ENCODE measurements at regions not wholly inside any gene's neighbourhood (a gene's known extent, or its start where the extent isn't known, plus 50 kb on each side); places are given as distances from the start of the nearest gene placed in this dataset.

- no peak overlapping the region for H3K9ac ChIP-seq (ENCODE audit: low read length)
Measured at GRCh38 chr9:7241694-7242093, 483.9 kb downstream of the KDM4C start.

GRCh38 chr9:7240569-7241311, 483.0 kb downstream of the KDM4C start:
- Histone ChIP-seq H3K9me3 (ENCODE audit: control insufficient read depth, insufficient read depth, low read depth, low read length) (peaks cover 3% of the 10 kb centered on the region; the same call in 1 of the 2 replicates), H3K27ac (ENCODE audit: low read depth, low read length) (peak overlapping the region; percentile 90), H3K27me3 (ENCODE audit: control insufficient read depth, insufficient read depth, low read length) (no peaks in the 10 kb centered on the region)

More at GRCh38 chr9:7241694-7242093, 483.9 kb downstream of the KDM4C start:
- H3K27ac ChIP-seq (ENCODE audit: low read depth, low read length): peak overlapping the region; percentile 90
- peaks cover 33% of the 10 kb centered on the region for H3K4me1 ChIP-seq (ENCODE audit: control insufficient read depth, insufficient read depth, low read length)
- H3K4me3 ChIP-seq (ENCODE audit: low read depth, low read length): no peak overlapping the region
- H3K36me3 ChIP-seq (ENCODE audit: control insufficient read depth, insufficient read depth, low read length): no peaks in the 10 kb centered on the region
- H3K9me3 ChIP-seq (ENCODE audit: control insufficient read depth, insufficient read depth, low read depth, low read length): peaks cover 3% of the 10 kb centered on the region; the same call in 1 of the 2 replicates
- H3K27me3 ChIP-seq (ENCODE audit: control insufficient read depth, insufficient read depth, low read length): no peaks in the 10 kb centered on the region

GRCh38 chr9:7239708-7240107, 481.9 kb downstream of the KDM4C start:
- no peaks in the 10 kb centered on the region for H3K36me3 ChIP-seq (ENCODE audit: control insufficient read depth, insufficient read depth, low read length)
- peak overlapping the region; percentile 90 for H3K27ac ChIP-seq (ENCODE audit: low read depth, low read length)
- H3K9ac ChIP-seq (ENCODE audit: low read length): no peak overlapping the region

More at GRCh38 chr9:7240569-7241311, 483.0 kb downstream of the KDM4C start:
- Histone ChIP-seq H3K4me3 (ENCODE audit: low read depth, low read length) (peak overlapping the region; percentile 39), H3K4me1 (ENCODE audit: control insufficient read depth, insufficient read depth, low read length) (peaks cover 33% of the 10 kb centered on the region), H3K9ac (ENCODE audit: low read length) (peak overlapping the region; percentile 65), H3K36me3 (ENCODE audit: control insufficient read depth, insufficient read depth, low read length) (no peaks in the 10 kb centered on the region)

GRCh38 chr9:7238247-7238637, 480.5 kb downstream of the KDM4C start:
- Histone ChIP-seq H3K36me3 (ENCODE audit: control insufficient read depth, insufficient read depth, low read length) (no peaks in the 10 kb centered on the region), H3K4me1 (ENCODE audit: control insufficient read depth, insufficient read depth, low read length) (peaks cover 39% of the 10 kb centered on the region), H3K27ac (ENCODE audit: low read depth, low read length) (no peak overlapping the region), H3K9me3 (ENCODE audit: control insufficient read depth, insufficient read depth, low read depth, low read length) (peaks cover 3% of the 10 kb centered on the region; the same call in 1 of the 2 replicates), H3K9ac (ENCODE audit: low read length) (no peak overlapping the region), H3K4me3 (ENCODE audit: low read depth, low read length) (no peak overlapping the region), H3K27me3 (ENCODE audit: control insufficient read depth, insufficient read depth, low read length) (no peaks in the 10 kb centered on the region)

More at GRCh38 chr9:7239708-7240107, 481.9 kb downstream of the KDM4C start:
- H3K27me3 ChIP-seq (ENCODE audit: control insufficient read depth, insufficient read depth, low read length): no peaks in the 10 kb centered on the region
- H3K9me3 ChIP-seq (ENCODE audit: control insufficient read depth, insufficient read depth, low read depth, low read length): peaks cover 3% of the 10 kb centered on the region; the same call in 1 of the 2 replicates
- peaks cover 33% of the 10 kb centered on the region for H3K4me1 ChIP-seq (ENCODE audit: control insufficient read depth, insufficient read depth, low read length)
- H3K4me3 ChIP-seq (ENCODE audit: low read depth, low read length): no peak overlapping the region

- Histone ChIP-seq H3K4me3 (ENCODE audit: low read depth, low read length) (no peak overlapping the region), H3K9me3 (ENCODE audit: control insufficient read depth, insufficient read depth, low read depth, low read length) (peaks cover 3% of the 10 kb centered on the region; the same call in 1 of the 2 replicates), H3K27me3 (ENCODE audit: control insufficient read depth, insufficient read depth, low read length) (no peaks in the 10 kb centered on the region), H3K9ac (ENCODE audit: low read length) (no peak overlapping the region), H3K27ac (ENCODE audit: low read depth, low read length) (no peak overlapping the region), H3K4me1 (ENCODE audit: control insufficient read depth, insufficient read depth, low read length) (peaks cover 39% of the 10 kb centered on the region), H3K36me3 (ENCODE audit: control insufficient read depth, insufficient read depth, low read length) (no peaks in the 10 kb centered on the region)
Measured at GRCh38 chr9:7237473-7238246, 479.9 kb downstream of the KDM4C start.

- Histone ChIP-seq H3K4me3 (ENCODE audit: low read depth, low read length) (no peak overlapping the region), H3K27ac (ENCODE audit: low read depth, low read length) (no peak overlapping the region), H3K36me3 (ENCODE audit: control insufficient read depth, insufficient read depth, low read length) (no peaks in the 10 kb centered on the region), H3K9ac (ENCODE audit: low read length) (no peak overlapping the region), H3K27me3 (ENCODE audit: control insufficient read depth, insufficient read depth, low read length) (no peaks in the 10 kb centered on the region), H3K4me1 (ENCODE audit: control insufficient read depth, insufficient read depth, low read length) (peaks cover 37% of the 10 kb centered on the region), H3K9me3 (ENCODE audit: control insufficient read depth, insufficient read depth, low read depth, low read length) (no peaks in the 10 kb centered on the region)
Measured at GRCh38 chr9:7236186-7236585, 478.4 kb downstream of the KDM4C start.

GRCh38 chr9:7234144-7234543, 476.4 kb downstream of the KDM4C start:
- Histone ChIP-seq H3K9ac (ENCODE audit: low read length) (no peak overlapping the region), H3K4me3 (ENCODE audit: low read depth, low read length) (no peak overlapping the region), H3K27ac (ENCODE audit: low read depth, low read length) (no peak overlapping the region), H3K27me3 (ENCODE audit: control insufficient read depth, insufficient read depth, low read length) (no peaks in the 10 kb centered on the region), H3K36me3 (ENCODE audit: control insufficient read depth, insufficient read depth, low read length) (no peaks in the 10 kb centered on the region), H3K4me1 (ENCODE audit: control insufficient read depth, insufficient read depth, low read length) (peaks cover 20% of the 10 kb centered on the region), H3K9me3 (ENCODE audit: control insufficient read depth, insufficient read depth, low read depth, low read length) (no peaks in the 10 kb centered on the region)

GRCh38 chr9:7229571-7229970, 471.8 kb downstream of the KDM4C start:
- peaks cover 6% of the 10 kb centered on the region; the same call in 1 of the 2 replicates for H3K27me3 ChIP-seq (ENCODE audit: control insufficient read depth, insufficient read depth, low read length)
- no peaks in the 10 kb centered on the region for H3K9me3 ChIP-seq (ENCODE audit: control insufficient read depth, insufficient read depth, low read depth, low read length)
- no peaks in the 10 kb centered on the region for H3K36me3 ChIP-seq (ENCODE audit: control insufficient read depth, insufficient read depth, low read length)
- no peak overlapping the region for H3K4me3 ChIP-seq (ENCODE audit: low read depth, low read length)
- no peak overlapping the region for H3K27ac ChIP-seq (ENCODE audit: low read depth, low read length)
- H3K9ac ChIP-seq (ENCODE audit: low read length): no peak overlapping the region
- 0 out of 2 replicates have a peak, but pooled peaks cover 6% of the 10 kb centered on the region for H3K4me1 ChIP-seq (ENCODE audit: control insufficient read depth, insufficient read depth, low read length)

GRCh38 chr9:7228726-7229125, 471.0 kb downstream of the KDM4C start:
- H3K4me3 ChIP-seq (ENCODE audit: low read depth, low read length): no peak overlapping the region
- peaks cover 9% of the 10 kb centered on the region for H3K4me1 ChIP-seq (ENCODE audit: control insufficient read depth, insufficient read depth, low read length)
- H3K27ac ChIP-seq (ENCODE audit: low read depth, low read length): no peak overlapping the region
- no peak overlapping the region for H3K9ac ChIP-seq (ENCODE audit: low read length)
- no peaks in the 10 kb centered on the region for H3K36me3 ChIP-seq (ENCODE audit: control insufficient read depth, insufficient read depth, low read length)
- no peaks in the 10 kb centered on the region for H3K9me3 ChIP-seq (ENCODE audit: control insufficient read depth, insufficient read depth, low read depth, low read length)
- peaks cover 6% of the 10 kb centered on the region; the same call in 1 of the 2 replicates for H3K27me3 ChIP-seq (ENCODE audit: control insufficient read depth, insufficient read depth, low read length)

- peaks cover 8% of the 10 kb centered on the region for H3K4me1 ChIP-seq (ENCODE audit: control insufficient read depth, insufficient read depth, low read length)
- no peaks in the 10 kb centered on the region for H3K9me3 ChIP-seq (ENCODE audit: control insufficient read depth, insufficient read depth, low read depth, low read length)
- H3K27me3 ChIP-seq (ENCODE audit: control insufficient read depth, insufficient read depth, low read length): peaks cover 6% of the 10 kb centered on the region; the same call in 1 of the 2 replicates
- no peak overlapping the region for H3K4me3 ChIP-seq (ENCODE audit: low read depth, low read length)
- H3K36me3 ChIP-seq (ENCODE audit: control insufficient read depth, insufficient read depth, low read length): no peaks in the 10 kb centered on the region
- no peak overlapping the region for H3K9ac ChIP-seq (ENCODE audit: low read length)
- no peak overlapping the region for H3K27ac ChIP-seq (ENCODE audit: low read depth, low read length)
Measured at GRCh38 chr9:7227951-7228350, 470.2 kb downstream of the KDM4C start.
